IMR-90 (cell line): ENCODE measurements at regions not wholly inside any gene's neighbourhood (a gene's known extent, or its start where the extent isn't known, plus 50 kb on each side); places are given as distances from the start of the nearest gene placed in this dataset.

ENCODE experiments used
- ATAC-seq: fragments of 200-7000 bp; cut with Tn5 transposase; 2 replicates; pipeline ENCODE4 v1.9.1; 2020; ENCODE audit warnings: low read depth, mild to moderate bottlenecking, moderate library complexity
- BruUV-seq: library from RNA; stranded (reverse); fragments of 400-500 nt; replicated peaks from 2 replicates; lab custom pipeline; 2021; lab: Mats Ljungman, UMichigan
- CTCF ChIA-PET: fragments of 300-600 bp; formaldehyde crosslinking; extraction: SDS; loops from one replicate; lab custom pipeline; 2021; ENCODE audit warnings: antibody characterized with exemption; lab: Yijun Ruan, JAX
- POLR2A ChIA-PET: fragments of 300-600 bp; sonication (Branson Sonifier 250); formaldehyde crosslinking; loops from one replicate; lab custom pipeline; 2022; ENCODE audit warnings: antibody characterized with exemption; ENCODE audit not compliant: unreplicated experiment; lab: Charles Lee
- DNase-seq: peaks from one replicate; pipeline ENCODE4 v3.0.0; 2013
- H2AFZ ChIP-seq: replicated peaks from 2 replicates; pipeline ENCODE3; 2013; ENCODE audit warnings: low read length, mild to moderate bottlenecking; ENCODE audit not compliant: poor library complexity
- H2AK5ac ChIP-seq: 2 replicates; pipeline ENCODE4 v1.6.1; 2013; ENCODE audit warnings: low read depth, low read length, inconsistent platforms
- H2AK9ac ChIP-seq: replicated peaks from 2 replicates; pipeline ENCODE3; 2013; ENCODE audit warnings: mild to moderate bottlenecking, low read depth, low read length, moderate library complexity; ENCODE audit not compliant: poor library complexity
- H2BK120ac ChIP-seq: 2 replicates; pipeline ENCODE4 v1.6.1; 2013; ENCODE audit warnings: low read depth, low read length, inconsistent platforms
- H2BK15ac ChIP-seq: 3 replicates; pipeline ENCODE4 v1.6.1; 2013; ENCODE audit warnings: low read depth, low read length, inconsistent platforms
- H2BK20ac ChIP-seq: 2 replicates; pipeline ENCODE4 v1.6.1; 2013; ENCODE audit warnings: low read depth, mild to moderate bottlenecking, inconsistent platforms, low read length, moderate library complexity
- H2BK5ac ChIP-seq: 2 replicates; pipeline ENCODE4 v1.6.1; 2013; ENCODE audit warnings: mild to moderate bottlenecking, low read depth, low read length, inconsistent platforms; ENCODE audit not compliant: poor library complexity, severe bottlenecking
- H3K14ac ChIP-seq: replicated peaks from 2 replicates; pipeline ENCODE4 v1.6.1; 2013; ENCODE audit warnings: low read depth, low read length, inconsistent platforms
- H3K18ac ChIP-seq: 2 replicates; pipeline ENCODE4 v1.6.1; 2013; ENCODE audit warnings: low read depth, low read length, control low read depth
- H3K23ac ChIP-seq: 2 replicates; pipeline ENCODE4 v1.6.1; 2013; ENCODE audit warnings: low read depth, low read length, inconsistent platforms
- H3K27ac ChIP-seq: 2 replicates; pipeline ENCODE4 v1.5.1; 2013; ENCODE audit warnings: mild to moderate bottlenecking, control low read depth, low read length; ENCODE audit not compliant: insufficient read depth
- H3K27me3 ChIP-seq: 2 replicates; pipeline ENCODE4 v1.6.1; 2013; ENCODE audit warnings: low read length; ENCODE audit not compliant: control insufficient read depth, insufficient read depth
- H3K36me3 ChIP-seq: 2 replicates; pipeline ENCODE4 v1.6.1; 2013; ENCODE audit warnings: low read length, mixed read lengths; ENCODE audit not compliant: control insufficient read depth, insufficient read depth
- H3K4ac ChIP-seq: 2 replicates; pipeline ENCODE4 v1.6.1; 2013; ENCODE audit warnings: low read depth, low read length, inconsistent platforms
- H3K4me1 ChIP-seq: 2 replicates; pipeline ENCODE4 v1.6.1; 2013; ENCODE audit warnings: low read length, mixed read lengths; ENCODE audit not compliant: control insufficient read depth, insufficient read depth
- H3K4me2 ChIP-seq: 2 replicates; pipeline ENCODE4 v1.6.1; 2013; ENCODE audit warnings: low read depth, mild to moderate bottlenecking, control low read depth, low read length, moderate library complexity
- H3K4me3 ChIP-seq: 2 replicates; pipeline ENCODE4 v1.5.1; 2013; ENCODE audit warnings: low read depth, mild to moderate bottlenecking, control low read depth, low read length, moderate library complexity; ENCODE audit not compliant: insufficient read depth
- H3K56ac ChIP-seq: 2 replicates; pipeline ENCODE4 v1.6.1; 2013; ENCODE audit warnings: low read length, inconsistent platforms; ENCODE audit not compliant: insufficient read depth; ENCODE audit errors: extremely low read depth
- H3K79me1 ChIP-seq, 2 experiments: 2 replicates each; pipeline ENCODE4 v1.6.1; 2013; ENCODE audit warnings: low read length in 2 of 2, inconsistent platforms in 1 of 2, low read depth in 1 of 2
- H3K9ac ChIP-seq: 2 replicates; pipeline ENCODE4 v1.6.1; 2013; ENCODE audit warnings: low read depth, low read length, control low read depth
- H3K9me1 ChIP-seq: 2 replicates; pipeline ENCODE4 v1.6.1; 2013; ENCODE audit warnings: low read length, inconsistent platforms; ENCODE audit not compliant: insufficient read depth
- H3K9me3 ChIP-seq: 2 replicates; pipeline ENCODE4 v1.6.1; 2013; ENCODE audit warnings: low read length; ENCODE audit not compliant: control insufficient read depth, insufficient read depth
- H4K20me1 ChIP-seq: 2 replicates; pipeline ENCODE4 v1.6.1; 2013; ENCODE audit warnings: low read length, inconsistent platforms; ENCODE audit not compliant: insufficient read depth
- H4K5ac ChIP-seq: 2 replicates; pipeline ENCODE4 v1.6.1; 2013; ENCODE audit warnings: mild to moderate bottlenecking, low read depth, low read length, control low read depth
- H4K8ac ChIP-seq, 2 experiments: 2 replicates each; pipeline ENCODE4 v1.6.1; 2013; ENCODE audit warnings: low read depth in 2 of 2, low read length in 2 of 2, control low read depth in 1 of 2, inconsistent platforms in 1 of 2
- H4K91ac ChIP-seq: 2 replicates; pipeline ENCODE4 v1.6.1; 2013; ENCODE audit warnings: low read depth, low read length, inconsistent platforms; ENCODE audit not compliant: insufficient read depth
- CHD1 ChIP-seq: IDR thresholded peaks from 2 replicates; pipeline ENCODE4 v1.6.1; 2012; ENCODE audit warnings: low read depth, low read length, improper control_type of control experiment
- RAD21 ChIP-seq: IDR thresholded peaks from 2 replicates; pipeline ENCODE4 v1.6.1; 2012; ENCODE audit warnings: low read length, improper control_type of control experiment
- WGBS, 2 experiments: methylation state at CpG; one replicate each; pipeline versions ENCODE4 v1.1.5 to v1.1.7; 2013; ENCODE audit warnings: missing lambda C conversion rate in 2 of 2; ENCODE audit not compliant: insufficient read length in 1 of 2; ENCODE audit errors: extremely low coverage in 2 of 2; 5-methylcytosine and 5-hydroxymethylcytosine counted together
- dilution Hi-C: fragments of 300-500 bp; cut with HindIII; formaldehyde crosslinking; loops from one replicate; pipeline ENCODE4 v1.14.3; 2018; ENCODE audit warnings: low sequenced_read_pairs; ENCODE audit not compliant: unreplicated experiment
- in situ Hi-C: fragments of 300-500 bp; cut with MboI; formaldehyde crosslinking; loops from 3 replicates; pipeline ENCODE4 v1.14.3; 2019; ENCODE audit warnings: low sequenced_read_pairs, inconsistent platforms, mixed read lengths
- intact Hi-C: fragments of 100-400 bp; cut with micrococcal nuclease; formaldehyde crosslinking; loops from 2 replicates; pipeline ENCODE4 v1.10.0; 2022

DNA sequence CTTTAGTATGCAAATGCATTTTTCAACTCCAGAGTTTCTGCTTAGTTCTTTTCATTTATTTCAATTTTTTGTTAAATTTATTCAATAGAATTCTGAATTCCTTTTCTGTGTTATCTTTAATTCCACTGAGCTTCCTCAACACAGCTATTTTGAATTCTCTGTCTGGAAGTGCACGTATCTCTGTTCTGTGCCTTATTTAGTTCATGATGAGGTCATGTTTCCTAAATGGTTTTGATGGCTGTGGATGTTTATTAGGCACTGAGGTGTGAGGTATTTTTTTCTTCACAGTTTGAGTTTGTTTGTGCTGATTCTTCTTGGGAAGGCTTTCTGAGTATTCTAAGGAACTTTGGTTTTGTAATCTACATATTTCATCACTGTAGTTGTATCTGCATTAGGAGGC is 2042.8 kb upstream of the RAG2 start:
- intact Hi-C loops (no loop called here), dilution Hi-C loops (no loop called here), in situ Hi-C loops (no loop called here)
- no CpG with 5 or more reads among the region's 1 CpG for WGBS, 2 experiments
- H3K27me3 ChIP-seq, result no peaks in the 10 kb centered on the region
- no peak overlapping the region for H2BK20ac ChIP-seq
- H2AK9ac ChIP-seq, result no peak overlapping the region
- no peak overlapping the region for H2BK120ac ChIP-seq
- DNase-seq (no peak), ATAC-seq (no peak)
- H3K9me3 ChIP-seq, result peaks cover 10% of the 10 kb centered on the region
- no peaks in the 10 kb centered on the region for H3K4me1 ChIP-seq
- no peaks in the 10 kb centered on the region for H4K20me1 ChIP-seq
- TF ChIP-seq RAD21, result no peak
- no peak for TF ChIP-seq CHD1
- H3K4me3 ChIP-seq, result no peak overlapping the region
- no TSS peak for BruUV-seq
- H3K23ac ChIP-seq, result no peak overlapping the region
- no peak overlapping the region for H3K18ac ChIP-seq
- no peak overlapping the region for H3K27ac ChIP-seq
- no peak overlapping the region for H4K5ac ChIP-seq
- no peak overlapping the region for H2AK5ac ChIP-seq
- H3K4ac ChIP-seq, result no peak overlapping the region
- ChIA-PET CTCF (no interaction called here), POLR2A (no interaction called here)
- no peak overlapping the region for H4K8ac ChIP-seq
- H3K14ac ChIP-seq, result no peak overlapping the region
- no peaks in the 10 kb centered on the region for H3K79me1 ChIP-seq
- H3K4me2 ChIP-seq, result no peak overlapping the region
- H3K9me1 ChIP-seq, result no peaks in the 10 kb centered on the region
- no peaks in the 10 kb centered on the region for H3K36me3 ChIP-seq
- H4K91ac ChIP-seq, result no peak overlapping the region
- H2BK15ac ChIP-seq, result no peak overlapping the region
- H3K9ac ChIP-seq, result no peak overlapping the region
- H3K56ac ChIP-seq, result no peak overlapping the region
- no peak overlapping the region for H2AFZ ChIP-seq
- H2BK5ac ChIP-seq, result no peak overlapping the region
